Tibial nerve (tissue), 4 donors: ENCODE measurements at regions not wholly inside any gene's neighbourhood (a gene's known extent, or its start where the extent isn't known, plus 50 kb on each side); places are given as distances from the start of the nearest gene placed in this dataset.

Experiments
- CTCF ChIP-seq, 5 experiments: fragments of 200-600 bp in 3 of 5; fragments of 450-650 bp in 2 of 5; sonication (generic) in 3 of 5; IDR thresholded peaks; one replicate each; pipeline ENCODE4 v1.5.1; 2016 to 2019; ENCODE audit warnings: antibody characterized with exemption in 5 of 5, mild to moderate bottlenecking in 3 of 5, moderate library complexity in 2 of 5
- EP300 ChIP-seq, 2 donors: sonication (generic); formaldehyde crosslinking; IDR thresholded peaks; one replicate each; pipeline ENCODE4 v1.6.1; 2017; ENCODE audit warnings: antibody characterized with exemption in 2 of 2, mild to moderate bottlenecking in 1 of 2
- POLR2A ChIP-seq, 2 donors: fragments of 450-650 bp; IDR thresholded peaks; one replicate each; pipeline ENCODE4 v1.6.1; 2017; ENCODE audit warnings: antibody characterized with exemption in 2 of 2, mild to moderate bottlenecking in 2 of 2, moderate library complexity in 2 of 2

GRCh38 chr18:78827141-78827540 is 152.5 kb upstream of the SALL3 start:
- no peak for TF ChIP-seq POLR2A (IDR thresholded peaks at IDR 0.05)
- TF ChIP-seq CTCF (IDR thresholded peaks at IDR 0.05) = no peak
- no peak for TF ChIP-seq EP300 (IDR thresholded peaks at IDR 0.05)
